GM23338 (cell line): ENCODE measurements at regions not wholly inside any gene's neighbourhood (a gene's known extent, or its start where the extent isn't known, plus 50 kb on each side); places are given as distances from the start of the nearest gene placed in this dataset.

Experiments
- ATAC-seq: fragments of 200-7000 bp; cut with Tn5 transposase; 3 replicates; pipeline ENCODE4 v1.9.1; 2020
- DNase-seq: peaks from one replicate; pipeline ENCODE4 v3.0.0-alpha.2; 2015; ENCODE audit warnings: low spot score
- H2AFZ ChIP-seq: fragments of 200-600 bp; sonication (generic); 2 replicates; pipeline ENCODE4 v1.8.0; 2016; ENCODE audit warnings: antibody characterized with exemption, mild to moderate bottlenecking, moderate library complexity
- H3F3A ChIP-seq: fragments of 200-600 bp; sonication (generic); replicated peaks from 2 replicates; pipeline ENCODE4 v1.8.0; 2017; ENCODE audit warnings: antibody characterized with exemption, mixed run types, low read depth
- H3K27ac ChIP-seq: fragments of 200-600 bp; sonication (generic); 2 replicates; pipeline ENCODE4 v1.6.1; 2016; ENCODE audit warnings: low read depth
- H3K27me3 ChIP-seq: fragments of 200-600 bp; sonication (generic); 2 replicates; pipeline ENCODE4 v1.8.0; 2016; ENCODE audit warnings: mild to moderate bottlenecking, mixed run types, moderate library complexity; ENCODE audit not compliant: insufficient read depth
- H3K36me3 ChIP-seq: fragments of 200-600 bp; sonication (generic); 2 replicates; pipeline ENCODE4 v1.8.0; 2016; ENCODE audit warnings: mild to moderate bottlenecking; ENCODE audit not compliant: insufficient read depth
- H3K4me1 ChIP-seq: fragments of 200-600 bp; sonication (generic); 2 replicates; pipeline ENCODE4 v1.8.0; 2016; ENCODE audit warnings: mild to moderate bottlenecking, moderate library complexity; ENCODE audit not compliant: insufficient read depth
- H3K4me2 ChIP-seq: fragments of 200-600 bp; sonication (generic); 2 replicates; pipeline ENCODE4 v1.7.1; 2017; ENCODE audit warnings: mixed run types
- H3K4me3 ChIP-seq: fragments of 200-600 bp; sonication (generic); 2 replicates; pipeline ENCODE4 v1.6.1; 2016; ENCODE audit warnings: mixed run types
- H3K79me2 ChIP-seq: fragments of 200-600 bp; sonication (generic); replicated peaks from 2 replicates; pipeline ENCODE4 v1.8.0; 2017; ENCODE audit warnings: mild to moderate bottlenecking; ENCODE audit not compliant: insufficient read depth
- H3K9me2 ChIP-seq: fragments of 200-600 bp; sonication (generic); 2 replicates; pipeline ENCODE4 v1.8.0; 2017; ENCODE audit not compliant: insufficient read depth
- H4K20me1 ChIP-seq: fragments of 200-600 bp; sonication (generic); replicated peaks from 2 replicates; pipeline ENCODE4 v1.8.0; 2017; ENCODE audit warnings: mild to moderate bottlenecking; ENCODE audit not compliant: insufficient read depth
- H3K27ac Mint-ChIP-seq: 2 replicates; pipeline ENCODE4 v1.8.0; 2020; ENCODE audit warnings: inconsistent platforms, mild to moderate bottlenecking, moderate library complexity, mixed read lengths
- H3K27me3 Mint-ChIP-seq: 3 replicates; pipeline ENCODE4 v1.8.0; 2022; ENCODE audit warnings: low read depth, mild to moderate bottlenecking, moderate library complexity, mixed read lengths, inconsistent platforms; ENCODE audit not compliant: insufficient read depth, poor library complexity
- H3K36me3 Mint-ChIP-seq: 3 replicates; pipeline ENCODE4 v1.8.0; 2021; ENCODE audit warnings: low read depth, mild to moderate bottlenecking, inconsistent platforms, moderate library complexity, mixed read lengths
- H3K4me1 Mint-ChIP-seq: 3 replicates; pipeline ENCODE4 v1.8.0; 2020; ENCODE audit warnings: mild to moderate bottlenecking, inconsistent platforms, mixed read lengths
- H3K4me3 Mint-ChIP-seq: 3 replicates; pipeline ENCODE4 v1.8.0; 2021; ENCODE audit warnings: moderate library complexity, mild to moderate bottlenecking, inconsistent platforms, mixed read lengths
- H3K9me3 Mint-ChIP-seq: 3 replicates; pipeline ENCODE4 v1.8.0; 2020; ENCODE audit warnings: moderate library complexity, mild to moderate bottlenecking, inconsistent platforms, mixed read lengths
- CREB1 ChIP-seq: fragments of 250-450 bp; sonication (Bioruptor Pico); IDR thresholded peaks from 2 replicates; pipeline ENCODE4 v1.5.0; 2020; ENCODE audit warnings: low read depth, mild to moderate bottlenecking, moderate library complexity
- CTCF ChIP-seq, 2 experiments: fragments of 200-600 bp in 1 of 2; sonication (generic) in 1 of 2; conservative IDR thresholded peaks; 2 replicates each; pipeline versions ENCODE4 v1.5.1 to v1.6.1; 2016 to 2017; ENCODE audit warnings: antibody characterized with exemption in 2 of 2, low read depth in 2 of 2, mild to moderate bottlenecking in 2 of 2, moderate library complexity in 1 of 2
- ETS1 ChIP-seq: IDR thresholded peaks from 2 replicates; pipeline ENCODE4 v1.6.1; 2016; ENCODE audit warnings: antibody characterized with exemption
- EZH2 ChIP-seq: fragments of 200-600 bp; sonication (generic); IDR thresholded peaks from one replicate; pipeline ENCODE4 v1.8.0; 2017; ENCODE audit warnings: antibody characterized with exemption, mild to moderate bottlenecking, low read depth; ENCODE audit not compliant: unreplicated experiment
- EZH2phosphoT487 ChIP-seq: fragments of 200-600 bp; sonication (generic); IDR thresholded peaks from one replicate; pipeline ENCODE4 v1.8.1; 2018; ENCODE audit warnings: antibody characterized with exemption; ENCODE audit not compliant: unreplicated experiment
- JUNB ChIP-seq: IDR thresholded peaks from one replicate; pipeline ENCODE4 v1.6.1; 2016; ENCODE audit warnings: antibody characterized with exemption; ENCODE audit not compliant: unreplicated experiment
- NANOG ChIP-seq: IDR thresholded peaks from 2 replicates; pipeline ENCODE4 v1.6.1; 2016; ENCODE audit warnings: antibody characterized with exemption, borderline replicate concordance
- POLR2AphosphoS5 ChIP-seq: IDR thresholded peaks from 2 replicates; pipeline ENCODE4 v1.6.1; 2016; ENCODE audit warnings: antibody characterized with exemption, low read depth
- REST ChIP-seq: IDR thresholded peaks from one replicate; pipeline ENCODE4 v1.6.1; 2018; ENCODE audit warnings: antibody characterized with exemption; ENCODE audit not compliant: unreplicated experiment
- STAT1 ChIP-seq: IDR thresholded peaks from one replicate; pipeline ENCODE4 v1.6.1; 2016; ENCODE audit warnings: antibody characterized with exemption; ENCODE audit not compliant: unreplicated experiment
- ZNF114 ChIP-seq: fragments of 250-450 bp; sonication (Bioruptor Pico); IDR thresholded peaks from 2 replicates; pipeline ENCODE4 v1.5.0; 2020; ENCODE audit warnings: mild to moderate bottlenecking, moderate library complexity
- ZNF331 ChIP-seq: fragments of 250-450 bp; sonication (Bioruptor Pico); IDR thresholded peaks from 2 replicates; pipeline ENCODE4 v1.5.0; 2020; ENCODE audit warnings: low read depth, mild to moderate bottlenecking, moderate library complexity
- ZNF462 ChIP-seq: fragments of 250-450 bp; sonication (Bioruptor Pico); IDR thresholded peaks from 2 replicates; pipeline ENCODE4 v1.5.0; 2020; ENCODE audit warnings: mild to moderate bottlenecking, moderate library complexity

GRCh38 chr5:129372025-129372424 lies 88.1 kb upstream of the ADAMTS19 start (continued):
- no peak for TF ChIP-seq POLR2AphosphoS5

- H3K36me3 Mint-ChIP-seq: no peaks in the 10 kb centered on the region
- peak overlapping the region; percentile 31; the same call in 1 of the 2 replicates for H3K27ac Mint-ChIP-seq
- no peaks in the 10 kb centered on the region for H3F3A ChIP-seq
- no peaks in the 10 kb centered on the region for H3K9me2 ChIP-seq
- no peaks in the 10 kb centered on the region for H3K27me3 ChIP-seq
- H3K27me3 Mint-ChIP-seq: no peaks in the 10 kb centered on the region
- no peaks in the 10 kb centered on the region for H4K20me1 ChIP-seq
- H3K4me1 Mint-ChIP-seq: peaks cover 7% of the 10 kb centered on the region; the same call in 2 of the 3 replicates
- no peak overlapping the region for H3K4me2 ChIP-seq
- TF ChIP-seq CREB1: no peak
- no peak for TF ChIP-seq ZNF114 (CRISPR knock-in tag)
- TF ChIP-seq EZH2phosphoT487: no peak
- TF ChIP-seq REST: no peak
- TF ChIP-seq POLR2AphosphoS5: no peak
- TF ChIP-seq JUNB: no peak
- TF ChIP-seq CTCF (conservative IDR thresholded peaks at IDR 0.05; ENCODE audit: low read depth in 2 of 2): no peak
- no peak for TF ChIP-seq ETS1
- no peak for TF ChIP-seq NANOG
- TF ChIP-seq ZNF331 (CRISPR knock-in tag): no peak
- TF ChIP-seq STAT1: no peak
- no peak for TF ChIP-seq ZNF462
- TF ChIP-seq EZH2: no peak
- no peaks in the 10 kb centered on the region for H3K9me3 Mint-ChIP-seq
- H3K79me2 ChIP-seq: no peaks in the 10 kb centered on the region
- H2AFZ ChIP-seq: peak overlapping the region; percentile 35; the same call in 1 of the 2 replicates
- no peaks in the 10 kb centered on the region for H3K36me3 ChIP-seq
- H3K27ac ChIP-seq: no peak overlapping the region
- H3K4me1 ChIP-seq: peaks cover 6% of the 10 kb centered on the region; the same call in 1 of the 2 replicates
- DNase-seq: no peak
- H3K4me3 Mint-ChIP-seq: no peak overlapping the region
- no peak overlapping the region for H3K4me3 ChIP-seq
- no peak for ATAC-seq
These were observed 82.6 kb upstream of the ADAMTS19 start for GRCh38 chr5:129377504-129377903.
